Transverse colon (tissue), 4 donors: ENCODE measurements at regions not wholly inside any gene's neighbourhood (a gene's known extent, or its start where the extent isn't known, plus 50 kb on each side); places are given as distances from the start of the nearest gene placed in this dataset.

Source experiments
- DNase-seq: peaks from one replicate; pipeline ENCODE4 v3.0.0-alpha.2; 2019
- H3K27ac ChIP-seq, 4 donors: fragments of 200-600 bp; sonication (generic); 2 replicates each; pipeline ENCODE4 v1.5.1; 2016 to 2018; ENCODE audit warnings: inconsistent platforms in 4 of 4
- H3K27me3 ChIP-seq: fragments of 200-600 bp; sonication (generic); 2 replicates; pipeline ENCODE4 v1.5.1; 2017; ENCODE audit warnings: inconsistent platforms
- H3K36me3 ChIP-seq, 4 donors: fragments of 200-600 bp; sonication (generic); 2 replicates each; pipeline ENCODE4 v1.5.1; 2017 to 2019; ENCODE audit warnings: inconsistent platforms in 4 of 4
- H3K4me1 ChIP-seq, 4 donors: fragments of 200-600 bp; sonication (generic); 2 replicates each; pipeline ENCODE4 v1.5.1; 2017 to 2020; ENCODE audit warnings: inconsistent platforms in 4 of 4
- H3K4me3 ChIP-seq, 4 donors: fragments of 200-600 bp; sonication (generic); 1 replicate in 1 of 4; 2 replicates in 3 of 4; pipeline versions ENCODE4 v1.5.1 to v1.6.1; 2017 to 2019; ENCODE audit warnings: inconsistent platforms in 4 of 4
- H3K9me3 ChIP-seq, 2 donors: fragments of 200-600 bp; sonication (generic); 2 replicates each; pipeline ENCODE4 v1.5.1; 2017 to 2019; ENCODE audit warnings: inconsistent platforms in 2 of 2
- EP300 ChIP-seq: sonication (generic); formaldehyde crosslinking; IDR thresholded peaks from one replicate; pipeline ENCODE4 v1.6.1; 2017; ENCODE audit warnings: antibody characterized with exemption, low read depth
- POLR2A ChIP-seq: fragments of 450-650 bp; IDR thresholded peaks from one replicate; pipeline ENCODE4 v1.6.1; 2016; ENCODE audit warnings: antibody characterized with exemption, mild to moderate bottlenecking, moderate library complexity
- POLR2AphosphoS5 ChIP-seq, 3 donors: sonication (generic); formaldehyde crosslinking; IDR thresholded peaks; one replicate each; pipeline ENCODE4 v1.6.1; 2016; ENCODE audit warnings: antibody characterized with exemption in 3 of 3
- WGBS, 2 donors: methylation state at CpG; one replicate each; pipeline ENCODE4 v1.1.5; 2018; ENCODE audit warnings: low coverage in 1 of 2; 5-methylcytosine and 5-hydroxymethylcytosine counted together
- in situ Hi-C, 4 donors: fragments of 200-750 bp; cut with MboI; loops; one replicate each; pipeline versions ENCODE4 v1.15.0 to v1.15.1; 2017; ENCODE audit warnings: low sequenced_read_pairs in 3 of 4, low pct_ligation_motif_present in 1 of 4, low pct_unique_long_range_greater_than_20kb in 1 of 4
- intact Hi-C: fragments of 100-400 bp; cut with DNase I; formaldehyde crosslinking; loops from one replicate; pipeline ENCODE4 v1.15.1; 2023; ENCODE audit warnings: low total_unique reads
- TF ChIP-seq, protein P1 (sequence below), 5 experiments: fragments of 200-600 bp in 3 of 5; fragments of 450-650 bp in 2 of 5; sonication (generic) in 3 of 5; IDR thresholded peaks; 1 replicate in 2 of 5; 2 replicates in 3 of 5; pipeline ENCODE4 v1.5.1; 2016 to 2017; ENCODE audit warnings: antibody characterized with exemption in 5 of 5, inconsistent platforms in 3 of 5, mild to moderate bottlenecking in 2 of 5, moderate library complexity in 1 of 5

DNA sequence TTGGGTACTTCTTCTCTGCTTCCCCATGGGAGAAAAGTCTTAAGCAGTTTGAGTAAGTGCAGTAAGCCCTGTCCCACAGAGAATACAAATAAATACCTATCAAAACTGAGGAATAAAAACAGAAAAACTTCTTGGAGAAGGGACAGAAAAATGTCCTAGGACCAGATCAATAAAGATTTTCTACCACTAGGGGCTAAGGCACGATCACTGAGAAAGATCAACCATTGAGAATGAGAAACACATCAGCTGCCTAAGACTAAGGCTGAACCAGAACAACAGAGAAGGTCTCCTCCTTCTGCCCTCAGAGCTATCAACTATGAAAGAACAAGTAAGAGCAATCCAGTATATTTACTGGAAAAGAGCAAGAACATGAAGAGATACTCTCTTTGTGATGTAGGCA, 763.6 kb upstream of the LRRTM1 start:
- in situ Hi-C loops = no loop called here
- Histone ChIP-seq H3K4me1 (no peaks in the 10 kb centered on the region), H3K9me3 (no peaks in the 10 kb centered on the region), H3K4me3 (no peak overlapping the region), H3K27ac (no peak overlapping the region), H3K36me3 (no peaks in the 10 kb centered on the region), H3K27me3 (no peaks in the 10 kb centered on the region)
- intact Hi-C loops = no loop called here
- DNase-seq = no peak
- no peak for TF ChIP-seq EP300
- no peak for TF ChIP-seq POLR2AphosphoS5 (IDR thresholded peaks at IDR 0.05)
- TF ChIP-seq, protein P1, sequence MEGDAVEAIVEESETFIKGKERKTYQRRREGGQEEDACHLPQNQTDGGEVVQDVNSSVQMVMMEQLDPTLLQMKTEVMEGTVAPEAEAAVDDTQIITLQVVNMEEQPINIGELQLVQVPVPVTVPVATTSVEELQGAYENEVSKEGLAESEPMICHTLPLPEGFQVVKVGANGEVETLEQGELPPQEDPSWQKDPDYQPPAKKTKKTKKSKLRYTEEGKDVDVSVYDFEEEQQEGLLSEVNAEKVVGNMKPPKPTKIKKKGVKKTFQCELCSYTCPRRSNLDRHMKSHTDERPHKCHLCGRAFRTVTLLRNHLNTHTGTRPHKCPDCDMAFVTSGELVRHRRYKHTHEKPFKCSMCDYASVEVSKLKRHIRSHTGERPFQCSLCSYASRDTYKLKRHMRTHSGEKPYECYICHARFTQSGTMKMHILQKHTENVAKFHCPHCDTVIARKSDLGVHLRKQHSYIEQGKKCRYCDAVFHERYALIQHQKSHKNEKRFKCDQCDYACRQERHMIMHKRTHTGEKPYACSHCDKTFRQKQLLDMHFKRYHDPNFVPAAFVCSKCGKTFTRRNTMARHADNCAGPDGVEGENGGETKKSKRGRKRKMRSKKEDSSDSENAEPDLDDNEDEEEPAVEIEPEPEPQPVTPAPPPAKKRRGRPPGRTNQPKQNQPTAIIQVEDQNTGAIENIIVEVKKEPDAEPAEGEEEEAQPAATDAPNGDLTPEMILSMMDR (IDR thresholded peaks at IDR 0.05) = no peak
- TF ChIP-seq POLR2A = no peak
- 74 to 80% methylated on average over 1 of the region's 1 CpG for WGBS, 2 donors

DNA sequence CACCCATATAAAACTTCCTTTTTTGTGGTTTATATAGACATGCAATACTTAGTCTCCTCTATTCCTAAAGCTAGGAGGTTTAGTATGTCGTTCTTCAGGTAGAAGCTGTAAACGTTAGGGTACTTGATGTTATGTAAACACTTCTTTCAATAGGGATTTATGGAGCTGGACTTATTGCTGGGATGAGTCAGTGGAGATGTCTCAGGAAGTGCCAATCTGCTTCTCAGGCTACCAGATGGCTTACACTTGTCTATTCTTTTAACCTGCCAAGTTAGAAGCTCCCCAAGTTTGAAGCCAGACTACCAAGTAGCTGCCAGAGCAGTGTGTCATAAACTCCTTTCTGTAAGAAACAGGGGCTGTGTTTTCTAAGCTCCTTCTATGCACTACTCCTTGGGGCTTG, 756.5 kb upstream of the LRRTM1 start:
- Histone ChIP-seq H3K4me1 (no peaks in the 10 kb centered on the region), H3K27ac (no peak overlapping the region), H3K36me3 (no peaks in the 10 kb centered on the region), H3K4me3 (no peak overlapping the region), H3K9me3 (peaks cover 0 to 5% of the 10 kb centered on the region in 2 donors), H3K27me3 (no peaks in the 10 kb centered on the region)
- TF ChIP-seq POLR2AphosphoS5 (IDR thresholded peaks at IDR 0.05) = no peak
- TF ChIP-seq, protein P1 (IDR thresholded peaks at IDR 0.05) = no peak
- no peak for TF ChIP-seq POLR2A
- no peak for TF ChIP-seq EP300
- intact Hi-C loops = no loop called here
- in situ Hi-C loops = no loop called here
- DNase-seq = no peak
- 15% methylated on average over 2 of the region's 2 CpGs; no CpG with 5 or more reads in 1 of the 2 donors for WGBS, 2 donors

DNA sequence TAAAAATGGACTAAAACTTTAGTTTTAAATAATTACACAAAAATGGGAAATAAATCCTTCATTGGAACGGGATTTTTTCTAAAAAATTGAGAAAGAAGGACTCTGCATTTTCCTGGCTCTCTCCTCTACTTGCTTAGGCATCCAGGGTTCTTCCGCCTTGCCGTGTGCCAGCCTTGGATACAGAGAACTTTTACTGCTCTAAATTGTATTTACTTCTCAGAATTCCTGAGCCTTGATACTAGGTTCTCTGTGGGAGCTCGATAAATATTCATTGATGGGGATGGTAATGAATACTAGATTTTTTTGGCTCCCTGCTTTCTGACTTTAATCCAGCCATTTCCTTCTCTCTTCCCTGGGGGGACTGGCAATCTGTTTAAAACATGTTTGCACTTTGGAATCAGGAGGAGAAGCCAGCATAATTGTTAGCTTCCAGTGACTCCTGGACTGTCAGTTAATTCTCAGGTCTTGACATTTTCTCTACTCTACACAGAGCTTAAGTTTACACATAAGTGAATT, 746.1 kb upstream of the LRRTM1 start:
- intact Hi-C loops = no loop called here
- no peaks in the 10 kb centered on the region for H3K36me3 ChIP-seq
- in situ Hi-C loops = no loop called here
- 16 to 47% methylated on average over 2 to 4 of the region's 4 CpGs for WGBS, 2 donors
- no peak for DNase-seq
- no peaks in the 10 kb centered on the region for H3K4me1 ChIP-seq
- H3K27ac ChIP-seq = no peak overlapping the region
- H3K27me3 ChIP-seq = no peaks in the 10 kb centered on the region
- no peak overlapping the region for H3K4me3 ChIP-seq
- H3K9me3 ChIP-seq = peaks cover 0 to 3% of the 10 kb centered on the region in 2 donors
- no peak for TF ChIP-seq EP300
- TF ChIP-seq POLR2AphosphoS5 (IDR thresholded peaks at IDR 0.05) = no peak

DNA sequence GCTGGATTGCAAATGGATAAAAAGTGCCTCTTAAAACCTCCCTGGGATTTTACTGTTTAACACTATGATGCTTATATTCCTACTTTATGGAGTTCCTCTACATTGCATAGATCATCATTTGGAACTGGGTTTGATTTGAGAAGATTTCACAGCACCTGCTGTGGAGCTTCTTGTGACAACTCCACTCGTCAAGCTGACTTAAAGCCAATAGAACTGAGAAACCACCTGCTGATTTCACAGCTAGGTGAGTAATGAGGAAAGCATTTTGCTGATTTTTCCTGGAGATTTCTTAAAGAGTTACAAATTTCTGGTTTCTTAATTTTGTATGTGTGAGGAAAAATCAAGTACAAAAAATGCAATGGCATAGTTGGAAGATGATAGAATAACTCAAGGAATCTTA, 739.1 kb upstream of the LRRTM1 start:
- TF ChIP-seq POLR2AphosphoS5 (IDR thresholded peaks at IDR 0.05) (no peak), EP300 (no peak), POLR2A (no peak)
- TF ChIP-seq, protein P1 (IDR thresholded peaks at IDR 0.05) = no peak
- H3K27ac ChIP-seq = no peak overlapping the region
- H3K27me3 ChIP-seq = no peaks in the 10 kb centered on the region
- no peaks in the 10 kb centered on the region for H3K4me1 ChIP-seq
- H3K9me3 ChIP-seq = no peaks in the 10 kb centered on the region
- no peak overlapping the region for H3K4me3 ChIP-seq
- in situ Hi-C loops (no loop called here), intact Hi-C loops (no loop called here)
- WGBS, 2 donors = 27 to 50% methylated on average over 1 of the region's 1 CpG
- DNase-seq = no peak
- H3K36me3 ChIP-seq = no peaks in the 10 kb centered on the region

DNA sequence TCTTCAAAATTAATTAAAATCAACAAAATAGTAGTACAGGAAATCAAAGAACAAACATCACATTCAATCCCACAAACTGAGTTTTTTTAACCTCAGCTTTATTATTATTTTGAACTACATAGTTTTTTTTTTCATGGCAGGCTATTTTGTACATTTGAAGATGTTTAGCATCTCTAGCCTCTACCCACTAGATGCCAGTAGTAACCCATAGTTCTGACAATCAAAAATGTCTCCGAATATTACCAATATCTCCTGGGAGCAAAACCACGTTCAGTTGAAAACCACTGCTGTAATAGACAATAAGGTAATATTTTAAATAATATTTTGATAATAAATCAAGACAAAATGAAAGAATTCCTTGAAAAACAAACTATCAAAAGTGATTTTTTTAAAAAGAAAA, 702.6 kb upstream of the LRRTM1 start:
- no peaks in the 10 kb centered on the region for H3K4me1 ChIP-seq
- no peaks in the 10 kb centered on the region for H3K27me3 ChIP-seq
- intact Hi-C loops = no loop called here
- no peaks in the 10 kb centered on the region for H3K36me3 ChIP-seq
- TF ChIP-seq EP300 (no peak), POLR2AphosphoS5 (IDR thresholded peaks at IDR 0.05) (no peak), POLR2A (no peak)
- TF ChIP-seq, protein P1 (IDR thresholded peaks at IDR 0.05) = no peak
- DNase-seq = no peak
- H3K27ac ChIP-seq = no peak overlapping the region
- peaks cover 0 to 6% of the 10 kb centered on the region in 2 donors for H3K9me3 ChIP-seq
- 81 to 88% methylated on average over 2 of the region's 2 CpGs for WGBS, 2 donors
- no peak overlapping the region for H3K4me3 ChIP-seq
- in situ Hi-C loops = no loop called here
